Upper lobe of right lung (tissue), 1 donor: ENCODE measurements at regions not wholly inside any gene's neighbourhood (a gene's known extent, or its start where the extent isn't known, plus 50 kb on each side); places are given as distances from the start of the nearest gene placed in this dataset.

ENCODE experiments used
- ATAC-seq: fragments of 200-7000 bp; cut with Tn5 transposase; one replicate; pipeline ENCODE4 v1.9.1; 2020; ENCODE audit warnings: mild to moderate bottlenecking, moderate library complexity
- DNase-seq: peaks from one replicate; pipeline ENCODE4 v3.0.0-alpha.2; 2020
- H3K27ac ChIP-seq: fragments of 200-600 bp; one replicate; pipeline ENCODE4 v1.8.0; 2022
- H3K27me3 ChIP-seq: fragments of 200-600 bp; one replicate; pipeline ENCODE4 v1.8.0; 2022; ENCODE audit warnings: mild to moderate bottlenecking
- H3K36me3 ChIP-seq: fragments of 200-600 bp; one replicate; pipeline ENCODE4 v1.8.0; 2022
- H3K4me1 ChIP-seq: fragments of 200-600 bp; one replicate; pipeline ENCODE4 v1.8.0; 2022
- H3K4me3 ChIP-seq: fragments of 200-600 bp; one replicate; pipeline ENCODE4 v1.8.0; 2022; ENCODE audit warnings: mild to moderate bottlenecking
- H3K9me3 ChIP-seq: fragments of 200-600 bp; one replicate; pipeline ENCODE4 v1.8.0; 2022
- intact Hi-C: fragments of 100-400 bp; cut with DNase I; formaldehyde crosslinking; loops from one replicate; pipeline ENCODE4 v1.11.0; 2022
- TF ChIP-seq, protein P1 (sequence below): fragments of 200-600 bp; IDR thresholded peaks from one replicate; pipeline ENCODE4 v1.8.0; 2022; ENCODE audit warnings: antibody characterized with exemption
- donor health status: DM: no; HTN: yes; CAD: no; lungs with severe emphysema.

DNA sequence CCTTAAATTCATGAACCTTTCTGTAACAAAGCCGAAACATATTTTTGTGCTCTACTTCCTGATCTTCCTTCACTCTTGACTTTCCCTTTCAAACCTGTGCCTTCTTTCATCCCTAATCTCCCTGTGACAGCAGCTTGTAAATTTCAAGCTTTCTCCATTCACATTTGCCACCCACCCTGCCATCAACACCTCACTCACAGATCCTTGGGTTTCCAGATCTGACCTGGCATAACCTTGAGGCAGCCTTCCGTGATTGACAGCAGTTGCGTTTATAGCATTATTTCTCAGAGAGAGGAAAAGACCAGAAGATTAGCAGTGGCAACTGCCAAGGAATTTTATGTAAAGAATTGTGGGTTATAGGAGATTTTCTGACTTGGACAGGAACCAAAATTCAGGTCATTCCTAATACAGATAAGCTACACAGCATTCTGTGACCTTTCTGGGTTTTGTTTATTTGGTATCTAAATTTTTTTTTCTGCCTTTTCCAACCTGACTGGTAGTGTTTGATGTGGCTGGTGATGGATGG is 260.0 kb downstream of the NR2F1-AS1 start:
- H3K36me3 ChIP-seq, result no peaks in the 10 kb centered on the region
- ATAC-seq, result no peak
- TF ChIP-seq, protein P1, sequence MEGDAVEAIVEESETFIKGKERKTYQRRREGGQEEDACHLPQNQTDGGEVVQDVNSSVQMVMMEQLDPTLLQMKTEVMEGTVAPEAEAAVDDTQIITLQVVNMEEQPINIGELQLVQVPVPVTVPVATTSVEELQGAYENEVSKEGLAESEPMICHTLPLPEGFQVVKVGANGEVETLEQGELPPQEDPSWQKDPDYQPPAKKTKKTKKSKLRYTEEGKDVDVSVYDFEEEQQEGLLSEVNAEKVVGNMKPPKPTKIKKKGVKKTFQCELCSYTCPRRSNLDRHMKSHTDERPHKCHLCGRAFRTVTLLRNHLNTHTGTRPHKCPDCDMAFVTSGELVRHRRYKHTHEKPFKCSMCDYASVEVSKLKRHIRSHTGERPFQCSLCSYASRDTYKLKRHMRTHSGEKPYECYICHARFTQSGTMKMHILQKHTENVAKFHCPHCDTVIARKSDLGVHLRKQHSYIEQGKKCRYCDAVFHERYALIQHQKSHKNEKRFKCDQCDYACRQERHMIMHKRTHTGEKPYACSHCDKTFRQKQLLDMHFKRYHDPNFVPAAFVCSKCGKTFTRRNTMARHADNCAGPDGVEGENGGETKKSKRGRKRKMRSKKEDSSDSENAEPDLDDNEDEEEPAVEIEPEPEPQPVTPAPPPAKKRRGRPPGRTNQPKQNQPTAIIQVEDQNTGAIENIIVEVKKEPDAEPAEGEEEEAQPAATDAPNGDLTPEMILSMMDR, result no peak
- H3K4me3 ChIP-seq, result no peak overlapping the region
- no peaks in the 10 kb centered on the region for H3K27me3 ChIP-seq
- intact Hi-C loops, result no loop called here
- no peak for DNase-seq
- no peaks in the 10 kb centered on the region for H3K4me1 ChIP-seq
- no peaks in the 10 kb centered on the region for H3K9me3 ChIP-seq
- no peak overlapping the region for H3K27ac ChIP-seq

DNA sequence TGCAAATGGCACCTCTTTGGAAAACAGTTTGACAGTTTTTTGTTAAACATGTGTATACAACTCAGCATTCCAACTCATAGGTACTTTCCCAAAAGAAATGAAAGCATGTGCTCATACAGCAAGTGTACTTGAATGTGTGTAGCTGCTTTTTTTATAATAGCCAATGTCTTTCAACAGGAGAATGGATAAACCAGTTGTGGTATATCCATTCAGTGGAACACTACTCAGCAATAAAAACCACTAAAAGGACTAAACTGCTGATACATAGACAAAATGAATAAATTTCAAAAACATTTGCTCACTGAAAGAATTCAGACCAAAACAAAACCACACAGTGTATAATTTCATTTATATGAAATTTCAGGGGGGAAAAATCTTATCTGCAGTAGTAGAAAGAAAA is 267.3 kb downstream of the NR2F1-AS1 start:
- TF ChIP-seq, protein P1, result no peak
- Histone ChIP-seq H3K27me3 (no peaks in the 10 kb centered on the region), H3K36me3 (no peaks in the 10 kb centered on the region), H3K4me3 (no peak overlapping the region), H3K9me3 (peaks cover 4% of the 10 kb centered on the region), H3K27ac (no peak overlapping the region), H3K4me1 (no peaks in the 10 kb centered on the region)
- DNase-seq (no peak), ATAC-seq (no peak)
- intact Hi-C loops, result no loop called here

DNA sequence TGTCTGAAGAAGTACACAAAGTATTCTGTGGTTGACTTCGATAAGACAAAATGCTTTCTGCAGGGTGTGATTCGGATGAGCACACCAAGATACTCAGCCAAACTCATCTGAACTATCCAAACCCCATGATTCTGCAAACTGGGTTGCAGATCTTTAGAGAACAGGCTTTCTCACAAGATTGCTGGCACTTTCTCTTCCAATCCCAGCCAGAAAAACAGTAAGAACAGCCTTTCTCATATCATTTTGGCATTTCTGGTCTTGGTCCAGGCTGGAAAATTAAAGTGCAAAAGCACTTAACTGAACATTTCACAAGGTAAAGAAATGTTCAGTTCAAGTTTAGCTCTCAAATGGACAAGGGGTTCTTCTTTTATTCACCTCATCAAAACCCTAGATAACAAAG is 269.1 kb downstream of the NR2F1-AS1 start:
- no peaks in the 10 kb centered on the region for H3K27me3 ChIP-seq
- ATAC-seq, result no peak
- TF ChIP-seq, protein P1, result no peak
- H3K27ac ChIP-seq, result no peak overlapping the region
- intact Hi-C loops, result no loop called here
- H3K4me3 ChIP-seq, result no peak overlapping the region
- DNase-seq, result no peak
- no peaks in the 10 kb centered on the region for H3K4me1 ChIP-seq
- no peaks in the 10 kb centered on the region for H3K36me3 ChIP-seq
- peaks cover 4% of the 10 kb centered on the region for H3K9me3 ChIP-seq

DNA sequence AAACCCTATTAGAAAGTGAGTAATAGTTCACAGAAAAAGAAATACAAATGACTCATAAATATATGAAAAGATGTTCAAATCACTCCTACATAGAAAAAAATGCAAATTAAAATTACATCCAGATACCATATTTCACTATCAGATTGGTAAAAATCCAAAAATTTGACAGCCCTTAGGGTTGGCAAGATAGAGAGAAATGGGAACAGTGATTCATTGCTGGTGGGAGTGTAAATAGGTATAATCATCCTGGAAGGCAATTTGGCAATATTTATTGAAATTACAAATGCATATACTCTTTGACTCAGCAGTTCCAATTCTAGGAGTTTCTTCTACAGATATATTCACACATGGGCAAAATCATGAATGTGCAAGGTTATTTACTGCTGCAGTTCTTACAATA is 273.5 kb downstream of the NR2F1-AS1 start:
- H3K36me3 ChIP-seq, result no peaks in the 10 kb centered on the region
- DNase-seq, result no peak
- H3K4me1 ChIP-seq, result no peaks in the 10 kb centered on the region
- H3K4me3 ChIP-seq, result no peak overlapping the region
- no peak overlapping the region for H3K27ac ChIP-seq
- TF ChIP-seq, protein P1, result no peak
- no peaks in the 10 kb centered on the region for H3K27me3 ChIP-seq
- intact Hi-C loops, result no loop called here
- no peak for ATAC-seq
- no peaks in the 10 kb centered on the region for H3K9me3 ChIP-seq

DNA sequence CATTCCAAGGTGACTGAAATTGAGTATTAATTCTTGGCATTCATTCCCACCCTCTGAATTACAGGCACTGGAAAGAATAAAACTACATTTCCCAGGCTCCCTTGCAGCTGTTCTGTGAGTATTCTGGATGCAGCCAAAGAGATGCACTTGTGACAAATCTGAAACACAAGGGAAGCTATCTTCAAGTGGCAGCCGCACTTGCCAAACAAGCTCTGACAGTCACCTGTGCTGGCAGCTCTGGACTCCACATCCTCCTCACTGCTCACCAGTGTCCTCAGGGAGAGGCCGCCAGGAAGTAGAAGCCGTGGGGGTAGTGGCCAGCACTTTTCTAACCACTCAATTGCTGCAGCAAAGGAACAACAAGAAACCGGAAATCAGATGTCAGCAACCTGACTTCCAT is 275.0 kb downstream of the NR2F1-AS1 start:
- Histone ChIP-seq H3K4me1 (no peaks in the 10 kb centered on the region), H3K36me3 (no peaks in the 10 kb centered on the region), H3K4me3 (no peak overlapping the region), H3K27ac (no peak overlapping the region), H3K9me3 (no peaks in the 10 kb centered on the region), H3K27me3 (no peaks in the 10 kb centered on the region)
- TF ChIP-seq, protein P1, result no peak
- ATAC-seq (no peak), DNase-seq (no peak)
- intact Hi-C loops, result no loop called here
